DOHH2 (cell line): ENCODE measurements at regions not wholly inside any gene's neighbourhood (a gene's known extent, or its start where the extent isn't known, plus 50 kb on each side); places are given as distances from the start of the nearest gene placed in this dataset.

ENCODE experiments used
- EZH2phosphoT487 ChIP-seq: fragments of 200-600 bp; sonication (generic); IDR thresholded peaks from 2 replicates; pipeline ENCODE4 v1.6.1; 2017; ENCODE audit warnings: borderline replicate concordance, mild to moderate bottlenecking, antibody characterized with exemption, low read length, moderate library complexity, mixed read lengths
- TF ChIP-seq, protein P1 (sequence below): fragments of 200-600 bp; sonication (generic); IDR thresholded peaks from one replicate; pipeline ENCODE4 v1.5.1; 2014; ENCODE audit warnings: antibody characterized with exemption, mild to moderate bottlenecking, low read depth, low read length; ENCODE audit not compliant: poor library complexity, severe bottlenecking

GRCh38 chr12:46914336-46914735 lies 88.5 kb upstream of the SLC38A4 start:
- TF ChIP-seq, protein P1, sequence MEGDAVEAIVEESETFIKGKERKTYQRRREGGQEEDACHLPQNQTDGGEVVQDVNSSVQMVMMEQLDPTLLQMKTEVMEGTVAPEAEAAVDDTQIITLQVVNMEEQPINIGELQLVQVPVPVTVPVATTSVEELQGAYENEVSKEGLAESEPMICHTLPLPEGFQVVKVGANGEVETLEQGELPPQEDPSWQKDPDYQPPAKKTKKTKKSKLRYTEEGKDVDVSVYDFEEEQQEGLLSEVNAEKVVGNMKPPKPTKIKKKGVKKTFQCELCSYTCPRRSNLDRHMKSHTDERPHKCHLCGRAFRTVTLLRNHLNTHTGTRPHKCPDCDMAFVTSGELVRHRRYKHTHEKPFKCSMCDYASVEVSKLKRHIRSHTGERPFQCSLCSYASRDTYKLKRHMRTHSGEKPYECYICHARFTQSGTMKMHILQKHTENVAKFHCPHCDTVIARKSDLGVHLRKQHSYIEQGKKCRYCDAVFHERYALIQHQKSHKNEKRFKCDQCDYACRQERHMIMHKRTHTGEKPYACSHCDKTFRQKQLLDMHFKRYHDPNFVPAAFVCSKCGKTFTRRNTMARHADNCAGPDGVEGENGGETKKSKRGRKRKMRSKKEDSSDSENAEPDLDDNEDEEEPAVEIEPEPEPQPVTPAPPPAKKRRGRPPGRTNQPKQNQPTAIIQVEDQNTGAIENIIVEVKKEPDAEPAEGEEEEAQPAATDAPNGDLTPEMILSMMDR = no peak
- TF ChIP-seq EZH2phosphoT487 = no peak
